HG02623 (cell line): ENCODE measurements at regions not wholly inside any gene's neighbourhood (a gene's known extent, or its start where the extent isn't known, plus 50 kb on each side); places are given as distances from the start of the nearest gene placed in this dataset.

ENCODE experiments used
- ATAC-seq: cut with Tn5 transposase; IDR thresholded peaks from one replicate; pipeline ENCODE4 v1.9.1; 2021; ENCODE audit warnings: moderate library complexity; ENCODE audit not compliant: unreplicated experiment

DNA sequence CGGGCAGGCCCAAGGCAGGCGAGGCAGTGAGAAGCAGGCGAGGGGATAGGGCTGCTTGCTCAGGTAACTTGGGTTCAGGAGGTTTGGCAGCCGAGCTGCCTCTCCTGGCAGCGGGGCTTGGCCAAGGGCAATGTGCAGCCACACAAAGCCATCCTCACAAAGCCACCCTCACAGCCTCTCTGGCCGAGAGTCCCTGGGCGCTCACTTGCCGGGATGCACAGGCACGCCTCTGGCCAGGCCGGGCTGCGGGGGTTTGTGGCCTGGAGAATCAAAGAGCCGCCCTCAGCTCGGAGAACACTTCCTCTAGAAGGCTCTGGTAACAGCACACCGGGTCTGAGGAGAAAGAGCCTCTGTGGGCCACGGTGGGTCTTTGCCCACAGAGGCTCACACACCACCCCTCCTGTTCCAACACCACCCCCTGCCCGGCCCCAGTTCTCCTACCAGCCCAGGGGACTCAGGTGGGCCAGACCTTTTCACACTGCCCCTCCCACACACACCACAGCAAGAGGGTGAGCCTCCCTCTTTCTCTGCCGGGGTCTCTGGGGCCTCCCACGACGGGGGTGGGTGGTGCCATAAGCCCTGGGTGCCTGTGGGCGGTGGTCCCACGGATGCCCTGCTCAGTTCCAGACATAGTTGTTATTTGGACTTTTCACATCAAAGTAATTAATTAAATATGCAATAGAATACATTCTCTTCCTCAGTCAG lies 186.9 kb downstream of the ZFP36L2 start:
- no peak for ATAC-seq

DNA sequence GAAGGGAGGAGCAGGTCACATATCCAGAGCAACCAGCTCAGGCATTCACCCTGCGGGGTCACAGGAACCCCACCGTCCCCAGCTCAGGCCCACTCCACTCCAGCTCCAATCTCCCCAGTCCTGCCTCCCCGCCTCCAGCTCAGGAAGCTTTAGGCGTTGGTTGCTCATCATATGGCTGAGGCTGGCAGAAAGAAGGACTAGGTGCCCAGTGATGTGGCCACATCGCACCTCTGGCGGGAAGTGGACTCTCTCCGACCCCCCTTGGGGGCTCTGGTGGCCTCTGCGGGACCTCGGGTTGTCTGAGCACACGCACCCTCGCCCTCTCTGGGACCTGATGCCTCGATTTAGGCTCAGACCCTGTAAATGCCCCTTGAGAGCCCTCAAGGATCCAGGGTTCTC lies 187.7 kb downstream of the ZFP36L2 start:
- no peak for ATAC-seq

DNA sequence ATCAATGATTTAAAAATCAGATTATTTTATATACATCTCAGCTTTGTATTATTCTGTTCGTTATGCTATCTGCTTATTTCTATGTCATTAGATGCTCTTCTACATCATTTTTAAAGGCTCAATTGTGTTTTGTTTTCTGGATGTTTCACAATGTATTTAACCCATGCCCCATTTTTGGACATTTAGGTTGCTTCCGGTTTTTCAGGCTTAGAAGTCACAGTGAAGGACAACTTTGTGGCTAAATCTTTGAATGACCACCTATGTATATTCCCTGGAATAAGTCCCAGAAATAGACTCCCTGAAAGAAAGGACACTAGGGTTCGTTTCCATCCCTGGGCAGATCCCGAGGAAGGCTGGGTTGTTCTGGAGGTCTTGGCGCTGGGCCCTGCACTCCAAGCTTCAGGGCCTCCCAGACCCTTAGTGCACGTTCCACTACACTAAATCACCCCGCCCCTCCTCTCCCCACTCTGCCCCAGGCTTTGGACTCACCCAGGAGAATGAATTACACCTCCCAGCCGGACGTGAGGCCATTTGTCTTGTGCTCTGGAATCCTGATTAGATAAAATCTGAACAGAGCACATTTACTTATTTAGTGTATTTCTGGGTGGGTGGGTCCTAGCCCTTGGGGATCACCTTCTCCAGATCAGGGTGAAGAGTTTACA lies 188.2 kb downstream of the ZFP36L2 start:
- ATAC-seq = no peak

DNA sequence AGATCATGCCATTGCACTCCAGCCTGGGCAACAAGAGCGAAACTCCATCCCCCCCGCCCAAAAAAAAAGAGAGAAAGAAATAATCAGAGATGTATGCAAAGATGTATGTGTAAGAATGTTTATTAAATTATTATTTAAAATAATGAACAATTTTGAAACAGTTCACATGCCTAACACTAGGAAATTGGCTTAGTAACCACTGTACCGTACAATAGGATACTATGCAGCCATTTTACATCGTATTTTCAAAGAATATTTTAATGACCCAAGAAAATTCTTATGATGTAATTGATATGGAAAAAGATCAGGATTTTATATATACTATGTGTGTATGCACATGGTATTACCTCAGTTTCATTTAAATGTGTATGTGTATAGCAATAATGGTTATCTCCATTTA lies 190.5 kb downstream of the ZFP36L2 start:
- ATAC-seq = no peak

DNA sequence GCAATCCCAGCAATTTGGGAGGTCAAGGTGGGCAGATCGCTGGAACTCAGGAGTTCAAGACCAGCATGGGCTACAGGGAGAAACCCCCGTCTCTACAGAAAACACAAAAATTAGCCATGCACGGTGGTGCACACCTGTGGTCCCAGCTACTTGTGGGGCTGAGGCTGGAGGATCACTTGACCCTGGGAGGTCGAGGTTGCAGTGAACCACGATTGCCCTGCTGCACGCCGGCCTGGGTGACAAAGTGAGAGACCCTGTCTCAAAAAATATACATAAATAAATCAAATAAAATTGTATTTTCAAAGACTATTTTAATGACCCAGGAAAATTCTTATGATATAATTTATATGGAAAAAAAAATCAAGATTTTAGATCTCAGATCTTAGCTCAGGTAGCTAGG lies 191.5 kb downstream of the ZFP36L2 start:
- ATAC-seq = no peak

DNA sequence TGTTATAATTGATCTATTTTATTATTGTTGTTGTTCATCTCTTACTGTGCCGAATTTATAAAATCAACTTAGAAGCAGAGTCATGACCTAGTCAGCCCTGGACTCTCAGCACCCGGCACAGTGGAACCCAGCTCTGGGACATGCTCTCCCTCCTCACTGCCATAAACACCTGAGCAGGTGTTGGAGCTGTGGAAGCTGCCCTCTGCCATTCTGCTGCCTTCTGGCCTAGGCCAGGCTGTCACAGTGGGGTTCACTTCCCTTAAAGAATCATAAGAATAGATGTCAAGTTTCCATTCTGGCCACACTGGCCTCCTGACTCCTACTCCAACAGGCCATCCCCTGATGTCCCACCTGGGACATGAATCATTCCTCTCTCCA lies 192.2 kb downstream of the ZFP36L2 start:
- no peak for ATAC-seq

DNA sequence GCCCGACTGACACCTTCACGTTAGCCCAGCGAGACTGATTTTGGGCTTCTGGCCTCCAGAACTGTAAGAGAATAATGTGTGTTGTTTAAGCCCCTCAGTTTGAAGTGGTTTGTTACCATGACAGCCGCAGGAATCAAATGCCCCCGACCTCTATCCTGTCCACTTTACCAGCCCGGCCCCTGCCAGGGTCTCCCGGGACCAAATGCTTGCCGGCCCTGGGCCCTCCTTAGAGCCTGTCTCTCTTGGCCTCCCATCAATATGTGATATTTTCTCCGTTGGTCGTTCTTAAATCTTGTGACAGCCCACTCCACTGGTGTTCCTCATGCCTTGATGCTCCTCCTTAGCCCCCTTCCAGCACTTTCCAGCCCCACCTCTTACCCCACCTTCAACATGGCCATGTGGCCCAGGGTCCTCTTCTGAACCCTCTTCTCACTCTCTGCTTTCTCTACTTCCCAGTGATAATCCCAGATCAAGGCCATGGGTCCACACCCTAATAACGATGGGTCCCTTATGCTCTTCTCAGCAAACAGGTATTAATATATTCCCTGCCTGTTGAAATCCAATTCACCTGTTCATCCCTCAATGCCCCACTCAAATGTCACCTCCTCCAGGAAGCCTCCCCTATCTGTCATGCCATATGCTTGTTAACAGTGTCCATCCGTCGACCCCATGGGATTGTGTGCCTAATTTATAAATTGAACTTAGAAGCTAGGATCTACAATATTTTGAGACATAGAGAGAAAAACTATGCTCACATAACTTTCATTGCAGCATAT lies 192.8 kb downstream of the ZFP36L2 start:
- ATAC-seq = no peak

DNA sequence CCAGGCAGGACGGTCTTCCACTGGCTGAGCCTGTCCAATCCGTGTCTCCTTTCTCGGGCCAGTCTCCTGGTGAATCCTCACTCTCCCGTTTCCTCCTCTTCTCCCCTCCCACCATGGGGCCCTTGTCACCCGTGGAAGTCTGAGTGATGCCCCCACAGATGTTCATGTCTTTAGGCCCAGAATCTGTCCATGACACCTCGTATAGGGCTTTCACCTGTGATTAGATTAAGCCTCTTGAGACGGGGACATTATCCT lies 193.5 kb downstream of the ZFP36L2 start:
- no peak for ATAC-seq

DNA sequence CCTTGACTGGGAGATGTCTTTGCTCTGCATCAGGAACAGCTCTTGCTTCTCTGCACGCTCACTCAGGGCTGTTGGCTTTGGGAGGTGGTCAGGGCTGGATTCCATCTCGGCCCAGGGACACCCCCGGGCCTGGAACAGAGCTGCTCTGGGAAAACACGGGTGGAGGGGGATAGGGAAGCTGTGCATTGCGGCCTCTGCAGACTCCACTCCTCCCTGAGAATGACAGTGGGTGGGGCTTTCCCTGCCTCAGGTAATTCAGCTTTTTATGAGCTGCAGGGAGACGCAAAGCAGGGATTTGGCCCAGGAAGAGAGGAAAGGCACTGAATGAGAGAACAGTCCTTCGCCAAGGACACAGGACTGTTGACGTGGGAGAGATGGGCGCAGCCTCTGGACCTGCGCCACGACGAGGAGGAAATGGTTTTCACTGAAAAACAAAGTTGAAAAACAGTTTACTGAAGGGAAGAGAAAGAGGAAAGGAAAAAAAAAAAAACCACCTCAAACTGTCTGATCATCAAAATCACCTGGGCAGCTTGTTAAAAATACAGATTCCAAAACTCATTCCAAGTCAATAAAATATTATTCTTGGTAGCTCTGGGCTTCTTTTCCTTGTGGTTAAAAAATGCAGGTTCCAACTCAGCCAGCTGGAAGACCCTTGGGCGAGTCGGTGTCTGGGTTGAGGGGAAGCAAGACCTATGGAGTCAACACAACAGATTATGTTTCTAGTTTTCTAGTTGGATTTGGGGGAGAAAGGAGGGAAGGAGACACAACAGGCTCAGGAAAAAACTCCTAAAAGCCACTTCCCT lies 194.0 kb downstream of the ZFP36L2 start:
- no peak for ATAC-seq

DNA sequence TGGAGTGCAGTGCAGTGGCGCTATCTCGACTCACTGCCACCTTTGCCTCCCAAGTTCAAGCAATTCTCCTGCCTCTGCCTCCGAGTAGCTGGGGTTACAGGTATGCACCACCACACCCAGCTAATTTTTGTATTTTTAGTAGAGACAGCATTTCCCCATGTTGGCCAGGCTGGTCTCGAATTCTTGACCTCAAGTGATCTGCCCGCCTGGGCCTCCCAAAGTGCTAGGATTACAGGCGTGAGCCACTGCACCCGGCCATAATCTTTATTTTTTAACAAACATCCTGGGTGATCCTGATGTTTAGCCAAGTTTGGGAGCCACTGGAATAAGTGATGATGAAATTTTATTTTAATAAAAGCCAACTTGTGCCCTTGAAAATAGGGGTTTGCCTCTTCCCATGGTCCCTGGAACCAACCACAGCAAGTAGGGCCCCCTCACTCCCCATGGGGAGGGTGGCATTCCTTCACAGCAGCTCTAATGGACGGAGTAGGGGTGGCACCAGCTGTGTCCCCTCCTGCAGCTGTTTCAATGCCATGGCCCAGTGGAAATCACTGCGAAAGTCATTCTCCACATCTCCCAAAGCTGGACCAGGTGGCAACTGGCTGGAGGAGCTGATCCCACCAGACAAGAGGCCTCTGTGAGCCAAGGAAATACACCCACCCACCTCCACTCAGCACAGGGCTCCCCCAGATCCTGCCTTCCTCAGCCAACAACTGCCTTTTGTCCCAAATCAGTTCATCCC lies 194.8 kb downstream of the ZFP36L2 start:
- no peak for ATAC-seq

DNA sequence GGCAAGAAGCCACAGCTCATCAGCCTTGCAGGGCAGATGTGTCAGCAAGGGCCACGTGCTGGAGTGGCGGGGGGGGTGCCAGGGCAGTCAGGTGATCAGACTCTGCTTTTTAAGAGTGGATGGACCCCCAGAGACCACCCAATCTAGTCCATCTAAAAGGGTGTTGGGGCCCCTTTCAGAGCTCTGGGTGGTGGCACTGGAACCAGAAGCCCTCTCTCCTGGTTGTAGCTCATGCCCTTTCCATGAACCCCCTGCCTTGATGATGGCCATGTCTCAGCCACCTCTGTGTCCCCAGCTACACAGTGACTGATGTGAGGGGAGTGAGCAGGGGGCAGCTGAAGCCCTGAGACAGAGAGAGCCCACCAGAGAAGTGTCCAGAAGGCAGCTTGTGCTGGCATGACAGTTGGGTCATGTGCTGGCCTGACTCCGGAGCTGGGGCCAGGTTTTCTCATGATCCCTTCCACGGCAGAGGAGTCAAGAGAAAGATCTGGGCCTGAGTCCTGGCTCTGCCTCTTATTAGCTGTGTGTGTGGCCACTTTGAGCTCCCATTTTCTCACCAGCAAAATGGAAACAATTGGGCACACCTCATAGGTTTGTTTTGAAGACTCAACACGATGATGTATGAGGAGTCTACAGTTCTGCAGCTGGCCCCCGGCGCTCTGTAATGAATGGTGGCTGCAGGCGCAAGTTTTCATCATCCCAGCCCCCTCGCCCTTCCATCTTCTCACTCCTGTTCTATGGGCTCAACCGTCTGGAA lies 195.7 kb downstream of the ZFP36L2 start:
- ATAC-seq = no peak

DNA sequence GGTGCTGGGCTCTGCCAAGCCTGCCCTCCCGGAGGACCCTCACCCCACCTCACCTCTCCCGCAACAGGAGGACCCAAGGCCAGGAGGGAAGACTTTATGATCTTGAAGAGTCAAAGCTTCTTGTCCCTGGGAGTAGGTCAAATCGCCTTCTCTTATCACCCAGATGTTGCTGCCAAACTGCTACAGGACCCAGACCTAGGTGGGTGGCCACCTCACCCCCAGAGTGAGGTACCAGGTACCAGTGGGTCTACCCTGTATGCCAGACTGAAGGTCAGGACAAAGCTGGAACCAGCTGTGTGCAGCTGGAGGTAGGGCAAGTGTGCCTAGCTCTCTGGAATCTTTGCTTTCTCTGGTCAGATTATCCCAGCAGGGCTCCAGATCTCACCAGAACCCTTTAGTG lies 197.2 kb downstream of the ZFP36L2 start:
- ATAC-seq = no peak

DNA sequence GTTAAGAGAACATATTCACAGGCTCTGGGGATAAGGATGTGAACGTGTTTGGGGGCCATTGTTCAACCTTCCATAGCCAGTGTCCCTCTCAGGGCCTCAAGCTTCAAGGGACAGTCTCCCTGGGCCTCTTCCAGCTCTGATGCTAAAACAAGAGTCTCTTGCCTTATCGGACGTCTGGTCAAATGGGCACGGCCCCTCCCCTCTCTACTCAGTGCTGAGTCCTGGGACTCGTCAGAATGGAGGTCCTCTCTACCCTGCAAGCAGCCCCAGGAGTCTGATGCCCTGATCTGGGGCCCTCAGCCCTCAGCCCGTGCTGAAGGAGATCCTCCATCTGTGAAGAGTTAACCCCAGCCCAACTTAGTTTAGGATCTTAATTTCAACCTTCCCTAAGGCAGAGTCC lies 198.2 kb downstream of the ZFP36L2 start:
- ATAC-seq = no peak

DNA sequence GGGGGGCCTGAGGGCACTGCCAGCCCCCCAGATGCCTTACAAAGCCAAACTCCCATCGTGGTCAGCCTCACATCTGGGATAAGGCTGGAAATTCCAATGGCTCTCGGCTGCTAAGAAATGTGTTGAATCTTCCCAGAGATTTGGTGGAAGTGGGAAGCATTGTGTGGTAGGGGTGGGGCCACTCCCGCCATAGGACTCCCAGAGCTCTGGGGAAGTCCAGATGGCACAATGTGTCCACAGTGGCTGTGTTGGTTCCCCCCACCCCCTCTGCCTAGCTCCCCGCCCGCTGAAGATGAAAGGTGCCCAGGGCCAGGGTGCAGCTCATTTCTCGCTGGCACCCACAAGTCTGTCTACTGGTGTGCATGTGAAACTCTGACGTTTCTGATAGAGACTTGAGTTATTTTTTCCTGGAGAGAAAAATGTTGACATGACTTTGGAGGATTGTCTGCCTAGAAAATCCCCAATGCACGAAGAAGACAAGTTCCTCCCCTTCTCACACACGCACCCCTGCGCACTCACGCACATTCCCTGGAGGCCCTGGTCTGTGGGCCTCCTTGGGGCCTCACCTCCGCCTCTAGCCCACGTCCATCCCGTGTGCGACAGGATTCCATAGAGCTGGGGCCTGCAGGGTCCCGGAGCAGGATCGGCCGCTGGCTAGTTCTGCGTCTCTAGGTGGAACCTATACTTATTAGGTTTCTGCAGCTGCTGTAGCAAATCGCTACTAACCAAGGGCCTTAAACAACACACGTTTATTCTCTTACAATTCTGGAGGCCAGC lies 199.1 kb downstream of the ZFP36L2 start:
- no peak for ATAC-seq

DNA sequence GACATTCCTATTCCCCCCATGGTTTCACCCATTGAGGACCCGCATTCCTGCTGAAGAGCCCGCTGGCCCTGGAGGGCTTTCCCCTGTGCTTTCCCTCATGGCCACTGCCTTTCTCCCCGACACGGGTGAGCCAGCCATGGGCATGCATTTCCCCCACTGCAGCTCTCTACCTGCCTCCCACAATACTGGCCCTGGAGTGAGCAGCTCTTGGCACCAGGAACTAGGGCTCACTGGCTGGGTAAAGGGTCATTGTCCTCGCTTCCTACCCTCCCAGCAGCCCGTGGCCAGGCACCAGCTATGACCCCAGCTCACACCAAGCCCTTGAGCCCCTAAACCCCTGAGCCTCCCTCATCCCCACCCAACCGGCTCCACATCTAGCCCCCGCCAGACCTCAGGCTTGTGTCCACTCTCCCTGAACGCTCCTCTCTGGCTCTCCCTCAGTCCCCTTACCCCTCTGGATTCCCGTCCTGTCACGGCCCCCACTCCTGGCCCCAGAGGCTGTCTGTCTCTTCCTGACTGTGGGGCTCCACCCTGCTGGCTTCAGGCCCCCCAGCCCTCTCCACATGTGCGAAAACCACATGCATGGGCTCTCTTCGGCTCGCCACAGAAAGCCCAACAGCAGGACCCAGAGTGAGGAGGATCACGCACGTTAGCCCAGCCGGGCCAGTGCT lies 199.8 kb downstream of the ZFP36L2 start:
- ATAC-seq = no peak

DNA sequence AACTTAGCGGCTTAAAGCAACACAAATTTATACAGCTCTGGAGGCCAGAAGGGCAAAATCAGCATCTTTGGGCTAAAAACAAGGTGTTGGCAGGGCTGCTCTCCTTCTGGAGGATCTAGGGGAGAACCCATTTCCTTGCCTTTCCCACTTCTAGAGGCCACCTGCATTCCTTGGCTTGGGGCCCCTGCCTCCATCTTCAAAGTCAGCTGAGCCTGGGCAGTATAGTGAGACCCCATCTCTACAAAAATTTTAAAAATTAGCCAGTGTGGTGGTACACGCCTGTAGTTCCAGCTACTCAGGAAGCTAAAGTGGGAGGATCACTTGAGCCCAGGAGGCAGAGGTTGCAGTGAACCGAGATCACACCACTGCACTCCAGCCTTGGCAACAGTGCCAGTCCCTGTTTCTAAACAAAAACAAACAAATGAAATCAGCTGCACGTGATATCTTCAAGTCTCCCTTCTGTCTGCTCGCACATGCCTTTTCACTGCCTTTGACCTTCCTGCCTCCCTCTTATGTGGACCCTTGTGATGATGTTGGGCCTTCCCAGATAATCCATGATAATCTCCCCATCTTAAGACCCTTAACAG lies 200.6 kb downstream of the ZFP36L2 start:
- no peak for ATAC-seq

DNA sequence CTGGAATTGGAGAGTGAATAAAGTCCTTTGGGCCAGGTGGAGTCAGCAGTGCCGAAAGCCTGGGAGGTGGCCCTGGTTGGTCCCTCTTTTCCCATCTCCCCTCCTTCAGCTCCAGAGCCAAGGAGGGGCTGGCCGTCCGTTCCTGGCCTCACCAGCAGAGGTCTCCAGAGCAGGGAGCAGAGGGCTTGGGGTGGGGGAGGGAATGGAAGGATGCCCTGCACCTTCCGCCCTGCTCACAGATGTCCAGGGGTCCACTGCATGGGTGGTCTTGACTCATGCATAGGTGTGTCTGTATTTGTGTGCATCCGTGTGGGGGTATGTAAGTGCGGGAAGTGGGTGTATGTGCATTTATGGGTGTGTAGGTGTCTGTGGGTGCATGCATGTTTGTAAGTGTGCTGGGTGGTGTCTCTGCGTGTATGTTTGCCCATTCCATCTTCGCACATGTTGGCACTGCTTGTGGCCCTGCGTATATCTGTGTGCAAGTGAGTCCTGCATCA lies 201.8 kb downstream of the ZFP36L2 start:
- ATAC-seq = no peak

DNA sequence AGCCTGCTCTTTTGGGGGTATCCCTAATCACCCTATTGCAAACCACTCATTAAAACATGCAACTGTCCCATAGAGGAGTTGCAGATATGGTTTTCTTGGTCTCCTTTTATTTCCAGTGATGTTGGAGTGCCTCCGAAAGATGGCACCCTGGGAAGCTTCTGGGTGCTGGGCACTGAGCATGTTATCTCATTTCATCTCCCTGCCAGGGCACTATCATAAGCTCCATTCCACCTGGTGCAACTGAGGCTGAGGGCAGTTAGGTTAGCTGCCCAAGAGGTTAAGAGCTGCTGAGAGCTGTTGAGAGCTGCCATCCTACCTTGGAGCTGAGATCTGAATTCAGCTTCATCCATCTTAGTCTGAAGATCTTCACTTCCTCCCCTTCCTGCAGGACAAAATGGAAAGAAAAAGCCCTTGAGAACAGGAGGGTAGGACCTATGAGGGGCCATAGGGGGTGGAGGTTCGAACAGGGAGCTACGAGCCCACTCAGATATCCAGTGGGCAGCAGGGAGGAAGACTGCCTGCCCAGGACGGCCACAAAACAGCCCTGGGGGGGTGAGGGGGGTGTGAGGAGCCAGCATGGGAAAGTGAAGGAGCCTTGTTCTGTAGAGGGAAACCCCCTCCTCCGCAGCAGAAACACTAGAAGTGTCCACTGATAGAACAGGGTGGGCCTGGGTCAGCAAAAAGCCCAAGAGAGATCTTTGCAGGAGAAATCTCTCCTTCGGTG lies 202.5 kb downstream of the ZFP36L2 start:
- ATAC-seq = no peak
